PFSK-1 (cell line): ENCODE measurements at regions not wholly inside any gene's neighbourhood (a gene's known extent, or its start where the extent isn't known, plus 50 kb on each side); places are given as distances from the start of the nearest gene placed in this dataset.

Experiments used
- FOXP2 ChIP-seq: optimal IDR thresholded peaks from 2 replicates; pipeline ENCODE3; 2011; ENCODE audit warnings: borderline replicate concordance, control low read depth, inconsistent platforms; ENCODE audit not compliant: insufficient read depth; ENCODE audit errors: extremely low read length, extremely low read depth
- POLR2AphosphoS5 ChIP-seq: IDR thresholded peaks from 2 replicates; pipeline ENCODE4 v1.6.1; 2012; ENCODE audit warnings: low read depth, mild to moderate bottlenecking, control low read depth, low read length, moderate library complexity
- REST ChIP-seq, 2 experiments: IDR thresholded peaks; 2 replicates each; pipeline versions ENCODE4 v1.6.1 to v1.8.0; 2011 to 2012; ENCODE audit warnings: low read depth in 2 of 2, low read length in 2 of 2, control low read depth in 1 of 2, inconsistent platforms in 1 of 2, mild to moderate bottlenecking in 1 of 2, moderate library complexity in 1 of 2; ENCODE audit not compliant: insufficient read depth in 1 of 2
- SIN3A ChIP-seq: IDR thresholded peaks from 2 replicates; pipeline ENCODE4 v1.6.1; 2012; ENCODE audit warnings: mild to moderate bottlenecking, low read length, moderate library complexity, borderline replicate concordance; ENCODE audit not compliant: insufficient read depth
- TAF1 ChIP-seq: IDR thresholded peaks from 2 replicates; pipeline ENCODE4 v1.6.1; 2012; ENCODE audit warnings: low read length, control low read depth, borderline replicate concordance; ENCODE audit not compliant: insufficient read depth

GRCh38 chr10:118978316-118978997 is 51.1 kb upstream of the NANOS1 start:
- TF ChIP-seq TAF1 (no peak), SIN3A (no peak), POLR2AphosphoS5 (no peak), REST (IDR thresholded peaks at IDR 0.05; ENCODE audit: insufficient read depth in 1 of 2, low read depth in 2 of 2, low read length in 2 of 2) (no peak), FOXP2 (no peak)

GRCh38 chr10:118978998-118979350 is 50.5 kb upstream of the NANOS1 start:
- no peak for TF ChIP-seq POLR2AphosphoS5
- TF ChIP-seq TAF1: no peak
- TF ChIP-seq REST (IDR thresholded peaks at IDR 0.05; ENCODE audit: insufficient read depth in 1 of 2, low read depth in 2 of 2, low read length in 2 of 2): no peak
- TF ChIP-seq FOXP2: no peak
- TF ChIP-seq SIN3A: no peak

- TF ChIP-seq SIN3A: no peak
- TF ChIP-seq POLR2AphosphoS5: no peak
- TF ChIP-seq REST (IDR thresholded peaks at IDR 0.05; ENCODE audit: insufficient read depth in 1 of 2, low read depth in 2 of 2, low read length in 2 of 2): no peak
- no peak for TF ChIP-seq TAF1
- TF ChIP-seq FOXP2: no peak
These were observed 49.9 kb upstream of the NANOS1 start for GRCh38 chr10:118979661-118980060.
